ENCODE measurements at regions not wholly inside any gene's neighbourhood (a gene's known extent, or its start where the extent isn't known, plus 50 kb on each side); places are given as distances from the start of the nearest gene placed in this dataset.
"Not testable (repeated sequence)": the region's sequence is repeated elsewhere in the genome, so short reads cannot be mapped to it uniquely, and the experiment has no call there.

DNA sequence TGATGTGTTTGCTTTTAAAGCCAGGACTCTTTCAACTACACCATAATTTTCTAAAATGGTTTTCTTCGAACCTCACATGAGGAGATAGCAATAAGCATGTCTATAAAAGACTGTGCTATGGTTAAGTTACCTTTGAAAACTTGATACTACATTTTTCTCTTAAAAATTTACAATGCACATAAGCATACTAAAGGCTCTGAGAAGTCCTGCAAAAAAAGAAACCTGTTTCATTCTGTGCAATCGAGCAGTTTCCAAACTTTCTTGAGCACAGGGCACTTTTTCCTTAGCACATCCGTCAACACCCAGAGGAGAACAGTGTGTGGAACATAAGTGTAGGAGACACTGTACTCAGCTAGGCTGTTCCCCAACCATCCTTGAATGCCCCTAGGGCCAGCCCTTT is 144.1 kb upstream of the ARHGAP20 start:
- TF ChIP-seq, protein P1, sequence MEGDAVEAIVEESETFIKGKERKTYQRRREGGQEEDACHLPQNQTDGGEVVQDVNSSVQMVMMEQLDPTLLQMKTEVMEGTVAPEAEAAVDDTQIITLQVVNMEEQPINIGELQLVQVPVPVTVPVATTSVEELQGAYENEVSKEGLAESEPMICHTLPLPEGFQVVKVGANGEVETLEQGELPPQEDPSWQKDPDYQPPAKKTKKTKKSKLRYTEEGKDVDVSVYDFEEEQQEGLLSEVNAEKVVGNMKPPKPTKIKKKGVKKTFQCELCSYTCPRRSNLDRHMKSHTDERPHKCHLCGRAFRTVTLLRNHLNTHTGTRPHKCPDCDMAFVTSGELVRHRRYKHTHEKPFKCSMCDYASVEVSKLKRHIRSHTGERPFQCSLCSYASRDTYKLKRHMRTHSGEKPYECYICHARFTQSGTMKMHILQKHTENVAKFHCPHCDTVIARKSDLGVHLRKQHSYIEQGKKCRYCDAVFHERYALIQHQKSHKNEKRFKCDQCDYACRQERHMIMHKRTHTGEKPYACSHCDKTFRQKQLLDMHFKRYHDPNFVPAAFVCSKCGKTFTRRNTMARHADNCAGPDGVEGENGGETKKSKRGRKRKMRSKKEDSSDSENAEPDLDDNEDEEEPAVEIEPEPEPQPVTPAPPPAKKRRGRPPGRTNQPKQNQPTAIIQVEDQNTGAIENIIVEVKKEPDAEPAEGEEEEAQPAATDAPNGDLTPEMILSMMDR (IDR thresholded peaks at IDR 0.05; ENCODE audit: low read length, missing control alignments) = no peak
- H3K4me3 ChIP-seq (replicated peaks; ENCODE audit: low read depth, low read length) = no peak overlapping the region
- no peak for DNase-seq (ENCODE audit: low read depth)

DNA sequence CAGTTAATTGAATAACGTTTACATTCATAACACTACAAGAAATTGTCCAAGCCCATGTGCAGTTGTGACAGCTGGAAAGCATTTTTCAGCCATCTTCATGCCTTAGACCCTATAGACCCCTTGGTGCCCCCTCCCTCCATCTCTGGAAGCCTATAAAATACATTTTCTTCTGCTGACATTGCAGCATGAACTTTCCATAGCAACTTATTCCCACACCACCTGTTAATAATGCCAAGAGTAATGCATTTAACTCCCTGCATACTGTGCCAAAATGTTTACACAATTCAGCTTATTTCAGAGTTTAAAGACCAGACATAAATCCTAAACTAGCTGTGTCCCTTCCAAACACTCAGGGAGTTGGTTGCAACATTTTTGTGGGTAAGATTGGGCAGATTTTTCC is 143.0 kb upstream of the ARHGAP20 start:
- H3K4me3 ChIP-seq (replicated peaks; ENCODE audit: low read depth, low read length) = no peak overlapping the region
- DNase-seq (ENCODE audit: low read depth) = no peak
- TF ChIP-seq, protein P1 (IDR thresholded peaks at IDR 0.05; ENCODE audit: low read length, missing control alignments) = no peak

DNA sequence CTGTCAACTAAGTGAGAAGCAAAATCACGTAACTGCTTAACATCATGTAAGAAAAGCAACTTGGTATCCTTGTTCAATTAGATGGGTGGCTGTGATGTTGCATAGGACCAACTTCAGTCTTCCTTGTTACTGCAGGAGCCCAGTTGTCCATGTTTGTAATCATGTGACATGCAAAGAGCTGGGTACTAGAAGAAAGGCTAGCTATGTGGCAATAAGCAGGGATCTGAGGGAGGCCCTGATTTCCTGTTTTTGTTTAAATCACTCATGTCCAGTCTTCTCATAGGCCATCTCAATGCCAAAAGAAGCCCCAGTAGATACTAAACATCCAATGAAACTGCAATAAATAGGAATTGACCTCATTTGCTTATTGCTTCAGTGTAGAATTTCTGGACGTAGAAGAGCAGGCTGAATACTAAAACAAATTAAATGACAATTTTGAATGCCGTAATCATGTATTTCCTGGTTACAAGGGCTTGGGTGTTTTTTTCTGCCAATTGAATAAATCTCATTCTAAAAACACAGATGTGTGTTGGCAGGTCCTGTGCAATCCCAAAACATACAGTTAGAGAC is 140.8 kb upstream of the ARHGAP20 start:
- H3K4me3 ChIP-seq (replicated peaks; ENCODE audit: low read depth, low read length) = no peak overlapping the region
- TF ChIP-seq, protein P1 (IDR thresholded peaks at IDR 0.05; ENCODE audit: low read length, missing control alignments) = no peak
- DNase-seq (ENCODE audit: low read depth) = no peak

DNA sequence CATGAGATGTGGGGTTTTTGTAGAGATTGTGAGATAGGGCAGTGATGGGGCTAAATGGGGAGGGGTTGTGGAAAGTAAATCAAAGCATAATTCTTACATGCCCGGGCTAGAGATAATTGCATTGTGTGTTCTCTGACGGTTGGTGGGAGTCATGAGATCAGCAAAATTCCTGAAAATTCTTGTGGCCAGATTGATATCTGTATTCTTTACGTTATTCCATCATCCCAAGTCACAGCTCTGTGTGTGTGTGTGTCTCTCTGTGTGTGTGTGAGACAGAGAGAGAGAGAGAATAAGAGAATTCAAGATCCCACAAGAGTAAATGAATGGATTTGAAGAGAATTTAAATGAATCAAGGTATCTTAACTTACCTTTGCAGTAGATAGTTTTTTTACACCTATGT is 138.6 kb upstream of the ARHGAP20 start:
- no peak overlapping the region for H3K4me3 ChIP-seq (replicated peaks; ENCODE audit: low read depth, low read length)
- peak; percentile 55 for DNase-seq (ENCODE audit: low read depth)
- TF ChIP-seq, protein P1 (IDR thresholded peaks at IDR 0.05; ENCODE audit: low read length, missing control alignments) = no peak

DNA sequence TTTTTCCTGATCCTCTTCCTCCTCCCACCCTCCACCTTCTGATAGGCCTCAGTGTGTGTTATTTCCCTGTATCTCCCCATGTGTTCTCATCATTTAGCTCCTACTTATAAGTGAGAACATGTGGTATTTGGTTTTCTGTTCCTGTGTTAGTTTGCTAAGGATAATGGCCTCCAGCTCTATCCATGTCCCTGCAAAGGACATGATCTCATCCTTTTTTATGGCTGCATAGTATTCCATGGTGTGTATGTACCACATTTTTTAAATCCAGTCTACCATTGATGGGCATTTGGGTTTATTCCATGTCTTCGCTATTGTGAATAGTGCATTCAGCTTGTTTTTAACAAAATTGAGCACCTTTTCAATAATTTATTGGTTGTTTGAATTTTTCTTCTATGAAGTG is 130.8 kb upstream of the ARHGAP20 start:
- not testable (repeated sequence) for DNase-seq (ENCODE audit: low read depth); H3K4me3 ChIP-seq (replicated peaks; ENCODE audit: low read depth, low read length)

DNA sequence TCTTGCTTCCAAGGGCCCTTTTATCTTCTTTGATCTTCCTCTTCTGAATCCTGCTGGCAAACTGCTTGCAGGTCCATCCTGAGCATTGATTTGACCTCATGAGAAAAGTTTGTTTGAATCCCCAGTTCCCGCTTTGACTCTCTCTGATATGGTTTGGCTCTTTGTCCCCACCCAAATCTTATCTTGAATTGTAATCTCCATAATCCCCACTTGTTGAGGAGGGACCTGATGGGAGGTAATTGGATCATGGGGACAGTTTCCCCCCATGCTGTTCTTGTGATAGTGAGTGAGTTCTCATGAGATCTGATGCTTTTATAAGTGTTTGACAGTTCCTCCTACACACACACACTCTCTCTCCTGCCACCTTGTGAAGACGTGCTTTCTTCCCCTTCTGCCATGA is 126.6 kb upstream of the ARHGAP20 start:
- TF ChIP-seq, protein P1 (IDR thresholded peaks at IDR 0.05; ENCODE audit: low read length, missing control alignments) = no peak
- no peak for DNase-seq (ENCODE audit: low read depth)
- H3K4me3 ChIP-seq (replicated peaks; ENCODE audit: low read depth, low read length) = no peak overlapping the region

DNA sequence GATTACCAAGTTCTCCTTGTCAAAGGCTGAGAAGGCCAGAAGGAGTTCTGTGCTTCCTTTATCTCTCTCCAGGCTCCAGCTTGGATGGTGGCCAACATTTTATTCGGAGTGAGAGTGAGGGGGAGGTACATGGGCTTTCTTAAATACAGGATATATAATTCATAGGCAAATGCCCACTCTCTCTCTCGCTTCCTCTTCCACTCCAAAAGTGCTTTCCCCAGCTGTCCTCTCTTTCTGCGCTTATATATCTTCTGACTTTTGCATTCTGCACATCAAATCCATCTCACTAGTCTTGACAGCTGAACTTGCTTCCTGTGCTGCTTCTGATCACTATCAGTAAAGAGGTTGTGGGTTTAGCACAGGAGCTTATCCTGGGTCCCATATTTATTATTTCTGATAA is 125.4 kb upstream of the ARHGAP20 start:
- TF ChIP-seq, protein P1 (IDR thresholded peaks at IDR 0.05; ENCODE audit: low read length, missing control alignments) = no peak
- H3K4me3 ChIP-seq (replicated peaks; ENCODE audit: low read depth, low read length) = no peak overlapping the region
- peak; percentile 42 for DNase-seq (ENCODE audit: low read depth)

Data from fibroblast of pulmonary artery (primary cell).